ENCODE measurements at regions not wholly inside any gene's neighbourhood (a gene's known extent, or its start where the extent isn't known, plus 50 kb on each side); places are given as distances from the start of the nearest gene placed in this dataset.

- DNase-seq (ENCODE audit: low spot score) (no peak), ATAC-seq (ENCODE audit: insufficient number of reproducible peaks, low FRiP score, low read depth) (no peak)
- no peaks in the 10 kb centered on the region for H3K36me3 ChIP-seq
- TF ChIP-seq CTCF (IDR thresholded peaks at IDR 0.05): no peak
- no peaks in the 10 kb centered on the region for H3K27me3 ChIP-seq (replicated peaks; ENCODE audit: insufficient read depth)
- no peaks in the 10 kb centered on the region for H3K9me3 ChIP-seq
- H3K4me1 ChIP-seq (ENCODE audit: control insufficient read depth in 1 of 2, low read depth in 2 of 2): no peaks in the 10 kb centered on the region
- H3K27ac ChIP-seq: no peak overlapping the region
- H3K4me3 ChIP-seq: no peak overlapping the region
Measured at GRCh38 chr12:111203446-111203845, 165.4 kb downstream of the PHETA1 start.

- Histone ChIP-seq H3K36me3 (no peaks in the 10 kb centered on the region), H3K4me3 (no peak overlapping the region), H3K27me3 (replicated peaks; ENCODE audit: insufficient read depth) (no peaks in the 10 kb centered on the region), H3K9me3 (no peaks in the 10 kb centered on the region), H3K4me1 (ENCODE audit: control insufficient read depth in 1 of 2, low read depth in 2 of 2) (no peaks in the 10 kb centered on the region), H3K27ac (no peak overlapping the region)
- no peak for ATAC-seq (ENCODE audit: insufficient number of reproducible peaks, low FRiP score, low read depth)
- TF ChIP-seq CTCF (IDR thresholded peaks at IDR 0.05): no peak
- DNase-seq (ENCODE audit: low spot score): no peak
Measured at GRCh38 chr12:111202237-111202915, 166.5 kb downstream of the PHETA1 start.

GRCh38 chr12:111201495-111202236 lies 167.2 kb downstream of the PHETA1 start:
- Histone ChIP-seq H3K27me3 (replicated peaks; ENCODE audit: insufficient read depth) (no peaks in the 10 kb centered on the region), H3K36me3 (no peaks in the 10 kb centered on the region), H3K4me1 (ENCODE audit: control insufficient read depth in 1 of 2, low read depth in 2 of 2) (no peaks in the 10 kb centered on the region), H3K9me3 (no peaks in the 10 kb centered on the region), H3K27ac (no peak overlapping the region), H3K4me3 (no peak overlapping the region)
- TF ChIP-seq CTCF (IDR thresholded peaks at IDR 0.05): no peak
- no peak for ATAC-seq (ENCODE audit: insufficient number of reproducible peaks, low FRiP score, low read depth)
- DNase-seq (ENCODE audit: low spot score): no peak

- Histone ChIP-seq H3K27ac (no peak overlapping the region), H3K9me3 (no peaks in the 10 kb centered on the region), H3K4me1 (ENCODE audit: control insufficient read depth in 1 of 2, low read depth in 2 of 2) (no peaks in the 10 kb centered on the region), H3K4me3 (no peak overlapping the region), H3K27me3 (replicated peaks; ENCODE audit: insufficient read depth) (no peaks in the 10 kb centered on the region), H3K36me3 (no peaks in the 10 kb centered on the region)
- no peak for DNase-seq (ENCODE audit: low spot score)
- no peak for ATAC-seq (ENCODE audit: insufficient number of reproducible peaks, low FRiP score, low read depth)
- TF ChIP-seq CTCF (IDR thresholded peaks at IDR 0.05): no peak
Measured at GRCh38 chr12:111201036-111201435, 167.9 kb downstream of the PHETA1 start.

- no peaks in the 10 kb centered on the region for H3K36me3 ChIP-seq
- no peak for TF ChIP-seq CTCF (IDR thresholded peaks at IDR 0.05)
- H3K27me3 ChIP-seq (replicated peaks; ENCODE audit: insufficient read depth): no peaks in the 10 kb centered on the region
- no peaks in the 10 kb centered on the region for H3K4me1 ChIP-seq (ENCODE audit: control insufficient read depth in 1 of 2, low read depth in 2 of 2)
- no peak for DNase-seq (ENCODE audit: low spot score)
- H3K27ac ChIP-seq: no peak overlapping the region
- no peak for ATAC-seq (ENCODE audit: insufficient number of reproducible peaks, low FRiP score, low read depth)
- H3K9me3 ChIP-seq: no peaks in the 10 kb centered on the region
- no peak overlapping the region for H3K4me3 ChIP-seq
Measured at GRCh38 chr12:111197376-111197944, 171.4 kb downstream of the PHETA1 start.

All from thoracic aorta (tissue), 2 donors.